ENCODE measurements at regions not wholly inside any gene's neighbourhood (a gene's known extent, or its start where the extent isn't known, plus 50 kb on each side); places are given as distances from the start of the nearest gene placed in this dataset.

- POLR2A ChIA-PET = no interaction called here
- intact Hi-C loops (cut with micrococcal nuclease; ENCODE audit: unreplicated experiment) (no loop called here), in situ Hi-C loops (cut with HindIII; ENCODE audit: low pct_unique_long_range_greater_than_20kb, low sequenced_read_pairs) (no loop called here)
- DNase-seq (ENCODE audit: low read depth, low spot score) = no peak
- no peaks in the 10 kb centered on the region for H3K27me3 ChIP-seq (ENCODE audit: control insufficient read depth, insufficient read depth, low read length)
- no peak overlapping the region for H3K4me3 ChIP-seq (ENCODE audit: low read depth in 2 of 2, low read length in 2 of 2)
- CTCF ChIA-PET = no interaction called here
- no peaks in the 10 kb centered on the region for H3K36me3 ChIP-seq (ENCODE audit: control insufficient read depth, insufficient read depth, low read length)
- no TSS peak for BruUV-seq (replicated peaks)
- H3K4me1 ChIP-seq (ENCODE audit: control insufficient read depth, insufficient read depth, low read length) = no peaks in the 10 kb centered on the region
- H3K27ac ChIP-seq (ENCODE audit: low read length) = no peak overlapping the region
- ATAC-seq = no peak
- H3K9me3 ChIP-seq (ENCODE audit: control insufficient read depth, insufficient read depth, low read depth, low read length) = no peaks in the 10 kb centered on the region
- no peak for TF ChIP-seq SIN3A (IDR thresholded peaks at IDR 0.05; ENCODE audit: borderline replicate concordance, insufficient read depth, low read depth, low read length)
- TF ChIP-seq POLR2AphosphoS5 (IDR thresholded peaks at IDR 0.05; ENCODE audit: low read depth, low read length) = no peak
- no peak for TF ChIP-seq REST (IDR thresholded peaks at IDR 0.05; ENCODE audit: insufficient read depth in 1 of 2, low read depth in 2 of 2, low read length in 1 of 2)
- TF ChIP-seq TCF7L2 (IDR thresholded peaks at IDR 0.05; ENCODE audit: low read depth, low read length) = no peak
- TF ChIP-seq CTCF (IDR thresholded peaks at IDR 0.05) = no peak
Measured at GRCh38 chr6:113304116-113304515, 553.0 kb upstream of the MARCKS start.

GRCh38 chr6:113306552-113307145 lies 550.5 kb upstream of the MARCKS start:
- Histone ChIP-seq H3K36me3 (ENCODE audit: control insufficient read depth, insufficient read depth, low read length) (no peaks in the 10 kb centered on the region), H3K4me3 (ENCODE audit: low read depth in 2 of 2, low read length in 2 of 2) (no peak overlapping the region), H3K27ac (ENCODE audit: low read length) (no peak overlapping the region), H3K9me3 (ENCODE audit: control insufficient read depth, insufficient read depth, low read depth, low read length) (no peaks in the 10 kb centered on the region), H3K27me3 (ENCODE audit: control insufficient read depth, insufficient read depth, low read length) (no peaks in the 10 kb centered on the region), H3K4me1 (ENCODE audit: control insufficient read depth, insufficient read depth, low read length) (no peaks in the 10 kb centered on the region)
- DNase-seq (ENCODE audit: low read depth, low spot score) (peak; percentile 45), ATAC-seq (peak; percentile 84)
- ChIA-PET CTCF (no interaction called here), POLR2A (no interaction called here)
- no TSS peak for BruUV-seq (replicated peaks)
- in situ Hi-C loops (cut with HindIII; ENCODE audit: low pct_unique_long_range_greater_than_20kb, low sequenced_read_pairs) = no loop called here
- TF ChIP-seq CTCF (IDR thresholded peaks at IDR 0.05) (peak; percentile 82), SIN3A (IDR thresholded peaks at IDR 0.05; ENCODE audit: borderline replicate concordance, insufficient read depth, low read depth, low read length) (no peak)
- intact Hi-C loops (cut with micrococcal nuclease; ENCODE audit: unreplicated experiment) = no loop called here
